ENCODE measurements at regions not wholly inside any gene's neighbourhood (a gene's known extent, or its start where the extent isn't known, plus 50 kb on each side); places are given as distances from the start of the nearest gene placed in this dataset.

DNA sequence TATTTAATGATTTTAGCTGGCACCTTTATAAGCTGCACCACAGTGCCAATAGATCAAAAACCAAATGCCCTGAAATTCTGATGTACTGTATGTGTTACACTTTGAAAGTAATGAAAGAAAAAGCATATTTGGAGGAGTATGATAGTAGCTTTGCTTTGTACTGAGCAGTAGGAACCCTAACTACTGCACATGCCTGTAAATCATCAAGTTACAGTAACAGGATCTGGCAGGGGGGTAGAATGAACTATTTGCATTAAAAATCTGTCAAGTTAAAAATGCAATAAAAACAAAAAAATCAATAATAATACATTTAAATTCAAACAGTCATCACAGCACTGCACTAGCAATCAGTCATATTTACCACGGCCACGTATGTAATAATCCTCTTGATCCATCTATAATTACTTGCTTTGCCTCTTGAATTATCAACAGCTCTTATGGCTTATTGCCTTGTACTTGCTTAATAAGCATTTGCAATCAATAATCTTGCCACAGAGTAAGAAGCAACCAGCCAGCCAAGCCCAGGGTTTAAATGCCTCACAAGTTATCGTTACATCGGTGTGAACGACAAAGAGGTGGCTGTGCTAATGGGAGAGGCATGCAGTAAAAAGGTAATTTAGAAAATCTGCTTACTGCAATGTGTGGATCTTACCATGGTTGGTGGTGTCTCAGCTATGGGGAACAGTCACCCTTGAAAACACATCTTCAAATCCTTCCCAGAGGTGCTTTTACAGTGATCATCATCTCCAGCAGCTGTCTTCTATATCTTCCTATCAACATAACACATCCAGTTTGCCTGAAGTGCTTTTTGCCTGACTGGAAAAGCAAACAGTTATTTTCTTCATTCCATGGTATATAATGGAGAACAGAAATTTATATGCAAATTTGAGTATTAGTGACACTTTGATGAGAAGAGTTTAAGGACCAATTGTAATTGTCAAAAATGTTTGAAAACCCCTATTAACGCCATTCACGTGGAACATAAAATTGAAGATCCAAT, 1812.1 kb upstream of the ADGRL3 start:
- H3K27ac ChIP-seq (ENCODE audit: insufficient read depth, low read depth, low read length) = no peak overlapping the region
- no TSS peak for BruUV-seq (replicated peaks)
- H3K9ac ChIP-seq (replicated peaks; ENCODE audit: extremely low read depth, insufficient read depth, low read length) = no peak overlapping the region
- no peaks in the 10 kb centered on the region for H4K20me1 ChIP-seq (replicated peaks; ENCODE audit: control insufficient read depth, extremely low read depth, insufficient read depth, low read length)
- no peak overlapping the region for H2AFZ ChIP-seq (ENCODE audit: low read depth, low read length)
- H3K27me3 ChIP-seq (ENCODE audit: control insufficient read depth in 2 of 2, insufficient read depth in 2 of 2, low read length in 2 of 2) = no peaks in the 10 kb centered on the region
- H3K9me1 ChIP-seq (replicated peaks; ENCODE audit: control insufficient read depth, extremely low read depth, insufficient read depth, low read length) = no peaks in the 10 kb centered on the region
- no peaks in the 10 kb centered on the region for H3K36me3 ChIP-seq (ENCODE audit: control insufficient read depth in 2 of 2, extremely low read depth in 1 of 2, insufficient read depth in 2 of 2, low read length in 2 of 2)
- POLR2A ChIA-PET = no interaction called here
- H3K79me2 ChIP-seq (ENCODE audit: control insufficient read depth, insufficient read depth, low read length) = no peaks in the 10 kb centered on the region
- CTCF ChIA-PET = no interaction called here
- DNase-seq (ENCODE audit: low read depth, low spot score) = no peak
- dilution Hi-C loops (cut with MboI; ENCODE audit: extremely low pct_ligation_motif_present, low sequenced_read_pairs) (no loop called here), intact Hi-C loops (cut with micrococcal nuclease) (no loop called here)
- TF ChIP-seq GATA2 (IDR thresholded peaks at IDR 0.05; ENCODE audit: insufficient read depth, insufficient read length, low read depth, low read length) = no peak
- TF ChIP-seq EZH2 (IDR thresholded peaks at IDR 0.05; ENCODE audit: borderline replicate concordance, low read depth, low read length, severe bottlenecking) = no peak
- TF ChIP-seq JUN (IDR thresholded peaks at IDR 0.05; ENCODE audit: borderline replicate concordance, insufficient read depth, insufficient read length, low read depth) = no peak
- FAIRE-seq = no peak
- H3K9me3 ChIP-seq (replicated peaks; ENCODE audit: control insufficient read depth, insufficient read depth, low read length) = no peaks in the 10 kb centered on the region
- H3K4me3 ChIP-seq (replicated peaks in 1 of 3; ENCODE audit: insufficient read depth in 1 of 3, low read depth in 1 of 3, low read length in 3 of 3) = no peak overlapping the region
- H3K4me2 ChIP-seq (ENCODE audit: insufficient read depth, low read length) = no peak overlapping the region
- H3K4me1 ChIP-seq (ENCODE audit: control insufficient read depth, extremely low read depth, insufficient read depth, low read length) = no peaks in the 10 kb centered on the region

- no peak overlapping the region for H2AFZ ChIP-seq (ENCODE audit: low read depth, low read length)
- TF ChIP-seq MAX (IDR thresholded peaks at IDR 0.05; ENCODE audit: insufficient read depth, insufficient read length) (no peak), MYC (IDR thresholded peaks at IDR 0.05; ENCODE audit: low read depth, low read length) (no peak), POLR2AphosphoS5 (IDR thresholded peaks at IDR 0.05; ENCODE audit: insufficient read depth, low read depth, low read length) (no peak), JUN (IDR thresholded peaks at IDR 0.05; ENCODE audit: borderline replicate concordance, insufficient read depth, insufficient read length, low read depth) (no peak), FOS (IDR thresholded peaks at IDR 0.05; ENCODE audit: borderline replicate concordance, insufficient read depth, low read length) (no peak), POLR2A (IDR thresholded peaks at IDR 0.05; ENCODE audit: low read depth, low read length) (no peak), GATA2 (IDR thresholded peaks at IDR 0.05; ENCODE audit: insufficient read depth, insufficient read length, low read depth, low read length) (no peak), EZH2 (IDR thresholded peaks at IDR 0.05; ENCODE audit: borderline replicate concordance, low read depth, low read length, severe bottlenecking) (no peak)
- TF ChIP-seq, protein P1, sequence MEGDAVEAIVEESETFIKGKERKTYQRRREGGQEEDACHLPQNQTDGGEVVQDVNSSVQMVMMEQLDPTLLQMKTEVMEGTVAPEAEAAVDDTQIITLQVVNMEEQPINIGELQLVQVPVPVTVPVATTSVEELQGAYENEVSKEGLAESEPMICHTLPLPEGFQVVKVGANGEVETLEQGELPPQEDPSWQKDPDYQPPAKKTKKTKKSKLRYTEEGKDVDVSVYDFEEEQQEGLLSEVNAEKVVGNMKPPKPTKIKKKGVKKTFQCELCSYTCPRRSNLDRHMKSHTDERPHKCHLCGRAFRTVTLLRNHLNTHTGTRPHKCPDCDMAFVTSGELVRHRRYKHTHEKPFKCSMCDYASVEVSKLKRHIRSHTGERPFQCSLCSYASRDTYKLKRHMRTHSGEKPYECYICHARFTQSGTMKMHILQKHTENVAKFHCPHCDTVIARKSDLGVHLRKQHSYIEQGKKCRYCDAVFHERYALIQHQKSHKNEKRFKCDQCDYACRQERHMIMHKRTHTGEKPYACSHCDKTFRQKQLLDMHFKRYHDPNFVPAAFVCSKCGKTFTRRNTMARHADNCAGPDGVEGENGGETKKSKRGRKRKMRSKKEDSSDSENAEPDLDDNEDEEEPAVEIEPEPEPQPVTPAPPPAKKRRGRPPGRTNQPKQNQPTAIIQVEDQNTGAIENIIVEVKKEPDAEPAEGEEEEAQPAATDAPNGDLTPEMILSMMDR (IDR thresholded peaks at IDR 0.05; ENCODE audit: extremely low read depth in 1 of 2, insufficient read depth in 1 of 2, low read depth in 1 of 2, low read length in 2 of 2) = no peak
- H3K4me3 ChIP-seq (replicated peaks in 1 of 3; ENCODE audit: insufficient read depth in 1 of 3, low read depth in 1 of 3, low read length in 3 of 3) = no peak overlapping the region
- CTCF ChIA-PET = no interaction called here
- DNase-seq (ENCODE audit: low read depth, low spot score) (no peak), FAIRE-seq (no peak)
- POLR2A ChIA-PET = no interaction called here
- H3K27me3 ChIP-seq (ENCODE audit: control insufficient read depth in 2 of 2, insufficient read depth in 2 of 2, low read length in 2 of 2) = no peaks in the 10 kb centered on the region
- H3K9me1 ChIP-seq (replicated peaks; ENCODE audit: control insufficient read depth, extremely low read depth, insufficient read depth, low read length) = no peaks in the 10 kb centered on the region
- no peaks in the 10 kb centered on the region for H3K4me1 ChIP-seq (ENCODE audit: control insufficient read depth, extremely low read depth, insufficient read depth, low read length)
- intact Hi-C loops (cut with micrococcal nuclease) = no loop called here
- H3K27ac ChIP-seq (ENCODE audit: insufficient read depth, low read depth, low read length) = no peak overlapping the region
- no peaks in the 10 kb centered on the region for H3K79me2 ChIP-seq (ENCODE audit: control insufficient read depth, insufficient read depth, low read length)
- no peaks in the 10 kb centered on the region for H4K20me1 ChIP-seq (replicated peaks; ENCODE audit: control insufficient read depth, extremely low read depth, insufficient read depth, low read length)
- no TSS peak for BruUV-seq (replicated peaks)
- dilution Hi-C loops (cut with MboI; ENCODE audit: extremely low pct_ligation_motif_present, low sequenced_read_pairs) = no loop called here
- H3K36me3 ChIP-seq (ENCODE audit: control insufficient read depth in 2 of 2, extremely low read depth in 1 of 2, insufficient read depth in 2 of 2, low read length in 2 of 2) = no peaks in the 10 kb centered on the region
- H3K4me2 ChIP-seq (ENCODE audit: insufficient read depth, low read length) = no peak overlapping the region
- peaks cover 3% of the 10 kb centered on the region for H3K9me3 ChIP-seq (replicated peaks; ENCODE audit: control insufficient read depth, insufficient read depth, low read length)
- no peak overlapping the region for H3K9ac ChIP-seq (replicated peaks; ENCODE audit: extremely low read depth, insufficient read depth, low read length)
Measured at GRCh38 chr4:59393780-59394179, 1806.3 kb upstream of the ADGRL3 start.
